ENCODE measurements at regions not wholly inside any gene's neighbourhood (a gene's known extent, or its start where the extent isn't known, plus 50 kb on each side); places are given as distances from the start of the nearest gene placed in this dataset.

- H3K27ac ChIP-seq = no peak overlapping the region
- ATAC-seq (no peak), DNase-seq (no peak)
- intact Hi-C loops (cut with DNase I) = no loop called here
- no peaks in the 10 kb centered on the region for H3K36me3 ChIP-seq
- H3K4me3 ChIP-seq = no peak overlapping the region
- peaks cover 6% of the 10 kb centered on the region for H3K4me1 ChIP-seq
- no peaks in the 10 kb centered on the region for H3K27me3 ChIP-seq (ENCODE audit: low read depth)
- TF ChIP-seq CTCF (IDR thresholded peaks at IDR 0.05) = no peak
- no peaks in the 10 kb centered on the region for H3K9me3 ChIP-seq
Measured at GRCh38 chr7:33739286-33739685, 166.1 kb upstream of the BMPER start.

GRCh38 chr7:33742521-33742920 lies 162.8 kb upstream of the BMPER start:
- ATAC-seq (no peak), DNase-seq (no peak)
- intact Hi-C loops (cut with DNase I) = no loop called here
- peaks cover 6% of the 10 kb centered on the region for H3K4me1 ChIP-seq
- no peak for TF ChIP-seq CTCF (IDR thresholded peaks at IDR 0.05)
- H3K36me3 ChIP-seq = no peaks in the 10 kb centered on the region
- no peak overlapping the region for H3K4me3 ChIP-seq
- no peak overlapping the region for H3K27ac ChIP-seq
- no peaks in the 10 kb centered on the region for H3K27me3 ChIP-seq (ENCODE audit: low read depth)
- no peaks in the 10 kb centered on the region for H3K9me3 ChIP-seq

- TF ChIP-seq CTCF (IDR thresholded peaks at IDR 0.05) = no peak
- no peaks in the 10 kb centered on the region for H3K9me3 ChIP-seq
- no peaks in the 10 kb centered on the region for H3K27me3 ChIP-seq (ENCODE audit: low read depth)
- ATAC-seq (no peak), DNase-seq (no peak)
- intact Hi-C loops (cut with DNase I) = no loop called here
- no peaks in the 10 kb centered on the region for H3K36me3 ChIP-seq
- no peak overlapping the region for H3K4me3 ChIP-seq
- no peak overlapping the region for H3K27ac ChIP-seq
- peaks cover 6% of the 10 kb centered on the region for H3K4me1 ChIP-seq
Measured at GRCh38 chr7:33742999-33743587, 162.2 kb upstream of the BMPER start.

- Histone ChIP-seq H3K9me3 (no peaks in the 10 kb centered on the region), H3K36me3 (no peaks in the 10 kb centered on the region), H3K4me3 (no peak overlapping the region), H3K27ac (no peak overlapping the region), H3K4me1 (peaks cover 6% of the 10 kb centered on the region), H3K27me3 (ENCODE audit: low read depth) (no peaks in the 10 kb centered on the region)
- DNase-seq (no peak), ATAC-seq (peak; percentile 51 to 54)
- no peak for TF ChIP-seq CTCF (IDR thresholded peaks at IDR 0.05)
- intact Hi-C loops (cut with DNase I) = no loop called here
Measured at GRCh38 chr7:33743594-33743993, 161.7 kb upstream of the BMPER start.

- peaks cover 6% of the 10 kb centered on the region for H3K4me1 ChIP-seq
- intact Hi-C loops (cut with DNase I) = no loop called here
- H3K4me3 ChIP-seq = no peak overlapping the region
- DNase-seq (no peak), ATAC-seq (peak in 1 of 2 donors; percentile 64)
- TF ChIP-seq CTCF (IDR thresholded peaks at IDR 0.05) = no peak
- H3K27me3 ChIP-seq (ENCODE audit: low read depth) = no peaks in the 10 kb centered on the region
- H3K27ac ChIP-seq = no peak overlapping the region
- no peaks in the 10 kb centered on the region for H3K9me3 ChIP-seq
- no peaks in the 10 kb centered on the region for H3K36me3 ChIP-seq
Measured at GRCh38 chr7:33744293-33745075, 160.9 kb upstream of the BMPER start.
